Vagina (tissue), 2 donors: ENCODE measurements at regions not wholly inside any gene's neighbourhood (a gene's known extent, or its start where the extent isn't known, plus 50 kb on each side); places are given as distances from the start of the nearest gene placed in this dataset.

Experiments
- POLR2A ChIP-seq, 2 donors: fragments of 450-650 bp; IDR thresholded peaks; one replicate each; pipeline ENCODE4 v1.6.1; 2017; ENCODE audit warnings: antibody characterized with exemption in 2 of 2, mild to moderate bottlenecking in 2 of 2, moderate library complexity in 2 of 2
- POLR2AphosphoS5 ChIP-seq, 2 donors: sonication (generic); formaldehyde crosslinking; IDR thresholded peaks; one replicate each; pipeline ENCODE4 v1.9.0; 2017; ENCODE audit warnings: antibody characterized with exemption in 2 of 2, mild to moderate bottlenecking in 2 of 2, low read depth in 1 of 2; ENCODE audit not compliant: insufficient read depth in 1 of 2
- TF ChIP-seq, protein P1 (sequence below), 3 experiments: fragments of 450-650 bp in 2 of 3; fragments of 200-600 bp in 1 of 3; sonication (generic) in 1 of 3; IDR thresholded peaks; one replicate each; pipeline ENCODE4 v1.5.1; 2017 to 2019; ENCODE audit warnings: antibody characterized with exemption in 3 of 3, mild to moderate bottlenecking in 2 of 3, moderate library complexity in 2 of 3

DNA sequence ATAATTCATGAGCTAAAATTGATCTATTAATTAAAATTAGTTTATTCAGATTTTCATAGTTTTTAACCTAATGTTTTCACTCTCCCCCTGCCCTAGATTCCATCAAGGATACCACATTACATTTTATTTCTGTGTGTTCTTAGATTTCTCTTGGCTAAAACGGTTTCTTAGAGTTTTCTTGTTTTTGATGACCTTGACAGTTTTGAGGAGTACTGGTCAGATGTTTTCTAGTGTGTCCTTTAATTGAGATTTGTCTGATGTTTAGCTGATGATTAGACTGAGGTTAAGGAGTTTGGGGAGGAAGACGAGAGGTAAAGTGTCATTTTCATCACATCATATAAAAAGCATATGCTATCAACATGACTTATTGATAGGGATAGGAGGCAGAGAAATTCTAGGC lies 475.9 kb downstream of the SQOR start:
- TF ChIP-seq, protein P1, sequence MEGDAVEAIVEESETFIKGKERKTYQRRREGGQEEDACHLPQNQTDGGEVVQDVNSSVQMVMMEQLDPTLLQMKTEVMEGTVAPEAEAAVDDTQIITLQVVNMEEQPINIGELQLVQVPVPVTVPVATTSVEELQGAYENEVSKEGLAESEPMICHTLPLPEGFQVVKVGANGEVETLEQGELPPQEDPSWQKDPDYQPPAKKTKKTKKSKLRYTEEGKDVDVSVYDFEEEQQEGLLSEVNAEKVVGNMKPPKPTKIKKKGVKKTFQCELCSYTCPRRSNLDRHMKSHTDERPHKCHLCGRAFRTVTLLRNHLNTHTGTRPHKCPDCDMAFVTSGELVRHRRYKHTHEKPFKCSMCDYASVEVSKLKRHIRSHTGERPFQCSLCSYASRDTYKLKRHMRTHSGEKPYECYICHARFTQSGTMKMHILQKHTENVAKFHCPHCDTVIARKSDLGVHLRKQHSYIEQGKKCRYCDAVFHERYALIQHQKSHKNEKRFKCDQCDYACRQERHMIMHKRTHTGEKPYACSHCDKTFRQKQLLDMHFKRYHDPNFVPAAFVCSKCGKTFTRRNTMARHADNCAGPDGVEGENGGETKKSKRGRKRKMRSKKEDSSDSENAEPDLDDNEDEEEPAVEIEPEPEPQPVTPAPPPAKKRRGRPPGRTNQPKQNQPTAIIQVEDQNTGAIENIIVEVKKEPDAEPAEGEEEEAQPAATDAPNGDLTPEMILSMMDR (IDR thresholded peaks at IDR 0.05): no peak
- no peak for TF ChIP-seq POLR2A (IDR thresholded peaks at IDR 0.05)
- no peak for TF ChIP-seq POLR2AphosphoS5 (IDR thresholded peaks at IDR 0.05; ENCODE audit: insufficient read depth in 1 of 2, low read depth in 1 of 2)
